Common myeloid progenitor, CD34-positive (primary cell): ENCODE measurements at regions not wholly inside any gene's neighbourhood (a gene's known extent, or its start where the extent isn't known, plus 50 kb on each side); places are given as distances from the start of the nearest gene placed in this dataset.

Source experiments
- CTCF ChIA-PET: fragments of 350-600 bp; sonication (Branson Sonifier 250); formaldehyde crosslinking; loops from one replicate; lab custom pipeline; 2021; ENCODE audit warnings: antibody characterized with exemption; lab: Charles Lee
- POLR2A ChIA-PET: fragments of 350-600 bp; sonication (Branson Sonifier 250); formaldehyde crosslinking; loops from one replicate; lab custom pipeline; 2021; ENCODE audit warnings: antibody characterized with exemption; lab: Charles Lee
- DNase-seq, 3 donors: peaks; one replicate each; pipeline versions ENCODE4 v3.0.0 to v3.0.0-alpha.2; 2013
- H3K27ac ChIP-seq, 2 experiments: 1 replicate in 1 of 2; 2 replicates in 1 of 2; pipeline ENCODE4 v1.7.0; 2013; ENCODE audit warnings: inconsistent platforms in 2 of 2, low read length in 2 of 2, mild to moderate bottlenecking in 2 of 2, low read depth in 1 of 2, moderate library complexity in 1 of 2; ENCODE audit not compliant: severe bottlenecking in 2 of 2, insufficient read depth in 1 of 2, poor library complexity in 1 of 2
- H3K27me3 ChIP-seq, 5 experiments: replicated peaks in 2 of 5; 1 replicate in 3 of 5; 2 replicates in 2 of 5; pipeline versions ENCODE4 v1.6.1 to v1.7.0; 2013; ENCODE audit warnings: low read length in 4 of 5, mild to moderate bottlenecking in 2 of 5, moderate library complexity in 2 of 5, inconsistent platforms in 1 of 5; ENCODE audit not compliant: insufficient read depth in 5 of 5, control insufficient read depth in 4 of 5
- H3K36me3 ChIP-seq, 4 experiments: 1 replicate in 2 of 4; 2 replicates in 2 of 4; pipeline versions ENCODE4 v1.6.1 to v1.7.0; 2013; ENCODE audit warnings: low read length in 3 of 4, control low read depth in 1 of 4, mild to moderate bottlenecking in 1 of 4; ENCODE audit not compliant: control insufficient read depth in 4 of 4, insufficient read depth in 4 of 4
- H3K4me1 ChIP-seq, 4 experiments: 1 replicate in 3 of 4; 2 replicates in 1 of 4; pipeline versions ENCODE4 v1.6.1 to v1.7.1; 2013; ENCODE audit warnings: low read length in 3 of 4, mild to moderate bottlenecking in 3 of 4, control low read depth in 1 of 4, inconsistent platforms in 1 of 4, moderate library complexity in 1 of 4; ENCODE audit not compliant: control insufficient read depth in 4 of 4, insufficient read depth in 4 of 4; ENCODE audit errors: control extremely low read depth in 1 of 4
- H3K4me3 ChIP-seq, 7 experiments: 1 replicate in 4 of 7; 2 replicates in 3 of 7; pipeline versions ENCODE4 v1.5.1 to v1.7.0; 2013; ENCODE audit warnings: mild to moderate bottlenecking in 7 of 7, low read length in 6 of 7, moderate library complexity in 6 of 7, inconsistent platforms in 2 of 7, low read depth in 2 of 7, control low read depth in 1 of 7; ENCODE audit not compliant: insufficient read depth in 4 of 7, control insufficient read depth in 1 of 7; ENCODE audit errors: extremely low read depth in 1 of 7
- H3K9me3 ChIP-seq, 5 experiments: 1 replicate in 4 of 5; 2 replicates in 1 of 5; pipeline versions ENCODE4 v1.6.1 to v1.7.1; 2013; ENCODE audit warnings: low read length in 4 of 5, mild to moderate bottlenecking in 2 of 5, inconsistent platforms in 1 of 5, low read depth in 1 of 5, moderate library complexity in 1 of 5; ENCODE audit not compliant: control insufficient read depth in 4 of 5, insufficient read depth in 2 of 5; ENCODE audit errors: control extremely low read depth in 1 of 5
- WGBS: methylation state at CpG from one replicate; pipeline ENCODE4 v1.1.5; 2013; ENCODE audit not compliant: insufficient coverage; 5-methylcytosine and 5-hydroxymethylcytosine counted together

DNA sequence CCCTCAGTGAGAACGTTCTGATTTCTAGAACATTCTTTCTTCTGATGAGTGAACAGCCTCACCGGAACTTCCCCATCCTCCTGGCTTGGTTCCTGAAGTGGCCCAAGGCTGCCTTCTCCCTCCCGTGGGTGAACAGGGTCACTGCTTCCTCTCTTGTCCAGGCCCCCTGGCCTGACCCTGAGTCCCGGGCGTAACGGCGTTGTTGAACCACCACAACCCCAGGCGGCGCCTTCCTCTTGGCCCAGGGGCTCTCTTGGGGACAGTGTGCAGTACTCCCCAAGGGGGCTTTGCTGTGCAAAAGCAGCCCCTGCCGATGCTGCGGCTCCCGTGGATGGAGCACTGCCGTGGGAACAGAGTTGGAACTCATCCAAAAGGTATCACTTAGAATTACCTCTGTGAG, 147.2 kb downstream of the TSN start:
- CTCF ChIA-PET = interaction anchor here (1.0 kb wide), 1 partner anchor 15 kb away, joined by 3 read pairs; no protein-coding TSS in a partner anchor
- 90% methylated on average over 12 of the region's 13 CpGs for WGBS
- peak in 1 of 3 donors; percentile 6 for DNase-seq
- Histone ChIP-seq H3K27me3 (peaks cover 0 to 2% (median 0%) of the 10 kb centered on the region in 5 experiments), H3K27ac (no peak overlapping the region), H3K4me3 (peak overlapping the region in 1 of 7 experiments; percentile 1), H3K36me3 (no peaks in the 10 kb centered on the region), H3K9me3 (peaks cover 0 to 3% (median 0%) of the 10 kb centered on the region in 5 experiments), H3K4me1 (no peaks in the 10 kb centered on the region)
- POLR2A ChIA-PET = no interaction called here

DNA sequence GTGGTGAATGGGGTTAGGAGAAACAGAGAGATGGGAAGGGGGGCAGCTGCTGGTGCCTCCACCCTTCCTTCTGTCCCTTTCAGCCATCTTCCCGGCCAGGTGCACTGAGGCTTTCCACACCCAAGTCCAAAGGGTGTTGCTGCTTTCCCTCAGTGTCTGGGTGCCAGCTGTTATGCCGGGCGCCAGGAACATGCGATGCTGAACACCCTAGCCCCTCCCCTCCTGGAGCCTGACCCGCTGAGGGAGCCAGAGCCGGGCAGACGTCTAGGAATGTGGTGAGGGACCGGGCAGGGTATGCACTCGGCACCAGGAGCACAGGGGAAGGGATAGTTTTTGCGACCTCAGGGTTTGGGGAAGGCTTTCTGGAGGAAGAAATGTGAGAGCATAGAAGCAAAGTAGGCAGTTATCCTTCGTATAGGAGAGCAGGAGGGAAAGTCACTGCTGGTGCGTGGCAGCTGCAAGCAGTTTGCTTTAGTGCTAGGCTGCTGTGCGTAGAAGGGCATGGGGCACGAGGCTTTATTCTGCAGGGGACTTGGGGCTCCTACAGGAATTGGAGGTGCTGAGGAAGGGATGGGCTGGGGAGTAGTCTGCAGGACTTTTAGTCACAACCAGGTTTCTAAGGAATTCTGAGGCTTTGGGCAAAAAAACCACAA, 147.7 kb downstream of the TSN start:
- CTCF ChIA-PET = interaction anchor here (1.0 kb wide), 1 partner anchor 16 kb away, joined by 3 read pairs; no protein-coding TSS in a partner anchor
- H3K9me3 ChIP-seq = peaks cover 0 to 3% (median 0%) of the 10 kb centered on the region in 5 experiments
- no peak overlapping the region for H3K27ac ChIP-seq
- peaks cover 0 to 2% (median 0%) of the 10 kb centered on the region in 5 experiments for H3K27me3 ChIP-seq
- no peak overlapping the region for H3K4me3 ChIP-seq
- DNase-seq = no peak
- H3K4me1 ChIP-seq = no peaks in the 10 kb centered on the region
- 91% methylated on average over 12 of the region's 14 CpGs for WGBS
- no peaks in the 10 kb centered on the region for H3K36me3 ChIP-seq
- POLR2A ChIA-PET = no interaction called here

- 100% methylated on average over 1 of the region's 2 CpGs for WGBS
- Histone ChIP-seq H3K9me3 (peaks cover 0 to 3% (median 0%) of the 10 kb centered on the region in 5 experiments), H3K27ac (no peak overlapping the region), H3K4me1 (no peaks in the 10 kb centered on the region), H3K36me3 (no peaks in the 10 kb centered on the region), H3K27me3 (peaks cover 0 to 2% (median 0%) of the 10 kb centered on the region in 5 experiments), H3K4me3 (no peak overlapping the region)
- ChIA-PET CTCF (no interaction called here), POLR2A (no interaction called here)
- no peak for DNase-seq
Measured at GRCh38 chr2:121904656-121905055, 149.2 kb downstream of the TSN start.

DNA sequence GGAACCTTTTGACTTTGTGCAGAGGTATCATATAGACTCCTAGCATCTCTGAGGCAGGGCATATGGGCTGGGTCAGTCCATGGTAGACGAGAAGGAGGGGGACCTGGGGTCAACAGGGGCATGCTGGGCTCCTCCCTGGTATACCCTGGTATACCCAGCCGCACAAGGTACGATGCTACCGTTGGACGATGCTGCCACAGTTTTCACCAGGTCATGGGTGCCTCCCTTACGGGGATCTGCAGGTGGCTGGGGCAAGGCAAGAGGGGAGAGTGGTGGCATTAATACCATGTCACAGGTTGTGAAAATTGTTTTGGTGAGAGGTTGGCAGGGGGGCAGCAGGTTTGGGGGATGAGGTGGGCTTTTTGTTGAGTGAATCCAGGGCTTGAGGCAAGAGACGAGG, 149.8 kb downstream of the TSN start:
- no peak for DNase-seq
- Histone ChIP-seq H3K27ac (no peak overlapping the region), H3K9me3 (peaks cover 0 to 3% (median 0%) of the 10 kb centered on the region in 5 experiments), H3K27me3 (peaks cover 0 to 2% (median 0%) of the 10 kb centered on the region in 5 experiments), H3K4me3 (no peak overlapping the region), H3K36me3 (no peaks in the 10 kb centered on the region), H3K4me1 (no peaks in the 10 kb centered on the region)
- WGBS = 100% methylated on average over 6 of the region's 7 CpGs
- POLR2A ChIA-PET = no interaction called here
- CTCF ChIA-PET = interaction anchor here (1.5 kb wide), 1 partner anchor 9 kb away, joined by 4 read pairs; no protein-coding TSS in a partner anchor

DNA sequence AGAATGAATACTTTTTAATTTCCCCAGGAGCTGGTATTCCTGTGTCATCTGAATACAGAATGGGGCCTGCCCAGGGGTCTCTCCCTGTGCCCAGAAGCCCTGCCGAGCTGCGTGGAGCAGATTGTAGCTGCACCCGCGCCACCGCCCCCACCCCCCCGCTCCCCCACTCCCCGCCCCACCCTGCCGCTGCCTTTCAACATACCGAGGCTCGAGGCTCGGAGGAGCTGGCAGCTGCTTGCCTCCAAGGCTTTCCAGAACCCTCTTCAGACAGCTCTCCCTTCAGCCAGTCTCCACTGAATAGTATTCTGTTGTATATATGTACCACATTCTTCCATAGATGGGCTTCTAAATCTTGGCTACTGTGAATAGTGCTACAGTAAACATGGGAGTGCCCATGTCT, 150.7 kb downstream of the TSN start:
- H3K36me3 ChIP-seq = no peaks in the 10 kb centered on the region
- no peak overlapping the region for H3K27ac ChIP-seq
- WGBS = no CpG with 5 or more reads among the region's 11 CpGs
- peaks cover 0 to 2% (median 0%) of the 10 kb centered on the region in 5 experiments for H3K27me3 ChIP-seq
- H3K9me3 ChIP-seq = peaks cover 0 to 3% (median 0%) of the 10 kb centered on the region in 5 experiments
- no peak for DNase-seq
- ChIA-PET POLR2A (no interaction called here), CTCF (interaction anchor here (1.5 kb wide), 1 partner anchor 10 kb away, joined by 4 read pairs; no protein-coding TSS in a partner anchor)
- H3K4me3 ChIP-seq = no peak overlapping the region
- no peaks in the 10 kb centered on the region for H3K4me1 ChIP-seq

GRCh38 chr2:121907928-121908327, 152.5 kb downstream of the TSN start:
- no peak for DNase-seq
- peaks cover 0 to under 1% (median 0%) of the 10 kb centered on the region in 5 experiments for H3K27me3 ChIP-seq
- CTCF ChIA-PET = interaction anchor here (0.9 to 1.5 kb wide), 2 partner anchors 9 to 11 kb away, joined by 3 to 6 read pairs; no protein-coding TSS in a partner anchor
- POLR2A ChIA-PET = interaction anchor here (0.6 kb wide), 1 partner anchor 14 kb away, joined by 4 read pairs; no protein-coding TSS in a partner anchor
- 95% methylated on average over 8 of the region's 10 CpGs for WGBS
- H3K9me3 ChIP-seq = peaks cover 0 to 3% (median 0%) of the 10 kb centered on the region in 5 experiments
- H3K27ac ChIP-seq = no peak overlapping the region
- H3K4me3 ChIP-seq = no peak overlapping the region
- no peaks in the 10 kb centered on the region for H3K36me3 ChIP-seq
- no peaks in the 10 kb centered on the region for H3K4me1 ChIP-seq

DNA sequence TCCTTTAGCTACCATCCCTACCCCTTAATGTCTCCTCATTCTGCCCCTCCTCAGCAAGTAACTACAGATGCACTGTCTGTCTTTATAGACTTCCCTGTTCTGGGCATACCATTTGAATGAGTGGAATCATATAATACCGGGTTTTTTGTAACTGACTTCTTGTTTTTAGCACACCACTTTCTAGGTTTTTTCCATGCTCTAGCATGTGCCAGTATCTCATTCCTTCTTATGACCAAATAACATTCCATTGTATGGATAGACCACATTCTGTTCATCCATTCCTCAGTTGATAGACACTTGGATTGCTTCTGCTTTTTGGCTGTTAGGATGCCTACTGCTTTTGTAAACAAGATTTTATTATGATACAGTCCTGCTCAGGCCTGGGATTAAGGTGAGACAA, 154.7 kb downstream of the TSN start:
- Histone ChIP-seq H3K36me3 (no peaks in the 10 kb centered on the region), H3K4me3 (no peak overlapping the region), H3K27ac (no peak overlapping the region), H3K9me3 (peaks cover 0 to 3% (median 0%) of the 10 kb centered on the region in 5 experiments), H3K27me3 (no peaks in the 10 kb centered on the region), H3K4me1 (no peaks in the 10 kb centered on the region)
- DNase-seq = no peak
- CTCF ChIA-PET = no interaction called here
- POLR2A ChIA-PET = no interaction called here
- WGBS = 100% methylated on average over 1 of the region's 1 CpG
